GM21515 (cell line): ENCODE measurements at regions not wholly inside any gene's neighbourhood (a gene's known extent, or its start where the extent isn't known, plus 50 kb on each side); places are given as distances from the start of the nearest gene placed in this dataset.
"Not testable (repeated sequence)": the region's sequence is repeated elsewhere in the genome, so short reads cannot be mapped to it uniquely, and the experiment has no call there.

Experiments
- ATAC-seq: cut with Tn5 transposase; IDR thresholded peaks from one replicate; pipeline ENCODE4 v1.9.1; 2021; ENCODE audit not compliant: unreplicated experiment

- ATAC-seq, result no peak
These were observed 153.7 kb upstream of the SFSWAP start for GRCh38 chr12:131557078-131557709.

GRCh38 chr12:131559517-131560516 is 151.1 kb upstream of the SFSWAP start:
- no peak for ATAC-seq

GRCh38 chr12:131561051-131561450 is 149.8 kb upstream of the SFSWAP start:
- no peak for ATAC-seq

- no peak for ATAC-seq
These were observed 148.8 kb upstream of the SFSWAP start for GRCh38 chr12:131561891-131562684.

DNA sequence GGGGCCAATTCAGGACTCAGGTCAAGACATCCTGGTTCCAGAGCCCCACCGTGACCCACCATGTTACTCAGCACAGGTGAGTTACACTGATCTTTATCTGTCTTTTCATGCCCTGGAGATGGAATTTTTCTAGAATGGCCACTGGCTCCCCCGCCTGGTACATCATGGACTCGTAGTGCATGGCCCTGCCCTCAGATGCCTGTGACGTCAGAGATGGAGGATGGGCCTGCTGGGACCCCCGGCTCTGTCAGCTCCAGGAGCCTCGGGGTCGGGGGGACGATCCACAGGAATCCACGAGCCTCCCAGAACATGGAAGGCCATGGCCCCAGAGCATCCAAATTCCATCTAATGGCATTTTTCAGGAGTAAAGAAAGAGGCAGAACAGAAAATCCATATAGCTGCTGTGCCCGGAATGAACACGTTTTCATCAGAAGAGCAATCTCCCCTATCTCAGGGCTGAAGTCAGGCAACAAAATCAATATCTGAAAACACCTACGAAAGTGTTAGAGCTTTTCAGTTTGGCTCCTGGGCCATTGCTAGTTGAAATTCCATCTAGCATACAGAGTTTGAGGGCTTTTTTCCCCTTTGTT is 146.7 kb upstream of the SFSWAP start:
- ATAC-seq, result not testable (repeated sequence)

DNA sequence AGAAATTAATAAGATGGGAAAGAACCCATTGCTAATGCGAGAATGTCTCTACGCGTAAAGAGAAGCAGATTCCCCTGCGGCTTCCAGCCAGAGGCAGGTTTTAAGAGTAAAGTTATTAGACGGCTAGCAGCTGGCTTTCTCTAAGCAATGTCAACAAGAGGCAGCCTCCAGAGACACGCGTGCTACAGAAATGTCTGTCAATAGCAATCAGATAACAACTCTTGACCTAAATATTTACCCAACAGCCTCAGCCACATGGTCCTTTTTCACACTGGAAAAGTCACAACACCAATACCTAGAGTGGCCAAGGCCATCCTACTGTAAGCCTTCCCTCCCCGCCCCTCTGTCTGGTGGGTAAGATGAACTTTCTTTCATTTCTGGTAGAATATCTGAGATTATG is 146.0 kb upstream of the SFSWAP start:
- ATAC-seq, result no peak

GRCh38 chr12:131565267-131566015 is 145.4 kb upstream of the SFSWAP start:
- no peak for ATAC-seq

GRCh38 chr12:131568336-131568735 is 142.6 kb upstream of the SFSWAP start:
- ATAC-seq, result no peak

DNA sequence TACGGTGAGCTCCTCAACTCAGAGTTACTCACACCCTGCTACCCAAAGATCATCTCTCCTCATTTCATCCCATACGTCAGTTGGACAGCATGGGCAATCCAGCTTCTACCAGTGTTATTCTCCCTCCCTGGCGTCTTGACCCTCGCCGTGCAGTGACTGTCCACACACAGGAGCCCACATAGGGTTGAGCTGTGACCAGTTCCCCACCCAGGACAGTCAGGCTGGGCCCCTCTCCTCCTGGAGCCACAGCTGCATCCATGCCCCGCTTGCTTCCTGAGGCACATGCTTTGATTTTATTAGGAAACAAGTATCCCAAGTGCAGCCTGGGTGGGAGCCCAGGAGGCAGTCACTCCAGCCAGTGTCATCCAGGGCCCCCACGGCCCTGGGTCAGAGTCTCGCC is 140.3 kb upstream of the SFSWAP start:
- no peak for ATAC-seq

- no peak for ATAC-seq
These were observed 139.1 kb upstream of the SFSWAP start for GRCh38 chr12:131571827-131572226.

DNA sequence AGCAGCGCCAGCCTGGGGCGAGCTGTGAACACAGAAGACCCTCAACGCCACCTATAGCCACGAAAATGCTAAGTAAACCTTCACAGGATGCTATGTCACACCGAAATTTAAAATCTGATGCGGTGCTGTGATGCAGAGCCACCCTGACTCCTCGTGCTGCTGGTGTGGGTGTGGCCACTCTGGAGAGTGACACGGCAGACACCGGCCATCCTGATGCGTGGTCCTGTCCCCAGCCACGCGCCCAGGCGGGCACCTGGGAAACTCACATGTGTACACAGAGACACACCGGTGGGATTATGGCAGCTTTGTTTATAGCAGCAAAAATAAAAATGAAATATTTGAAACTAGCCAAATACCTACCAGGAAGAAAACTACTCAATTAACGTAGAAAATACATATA is 138.3 kb upstream of the SFSWAP start:
- no peak for ATAC-seq

DNA sequence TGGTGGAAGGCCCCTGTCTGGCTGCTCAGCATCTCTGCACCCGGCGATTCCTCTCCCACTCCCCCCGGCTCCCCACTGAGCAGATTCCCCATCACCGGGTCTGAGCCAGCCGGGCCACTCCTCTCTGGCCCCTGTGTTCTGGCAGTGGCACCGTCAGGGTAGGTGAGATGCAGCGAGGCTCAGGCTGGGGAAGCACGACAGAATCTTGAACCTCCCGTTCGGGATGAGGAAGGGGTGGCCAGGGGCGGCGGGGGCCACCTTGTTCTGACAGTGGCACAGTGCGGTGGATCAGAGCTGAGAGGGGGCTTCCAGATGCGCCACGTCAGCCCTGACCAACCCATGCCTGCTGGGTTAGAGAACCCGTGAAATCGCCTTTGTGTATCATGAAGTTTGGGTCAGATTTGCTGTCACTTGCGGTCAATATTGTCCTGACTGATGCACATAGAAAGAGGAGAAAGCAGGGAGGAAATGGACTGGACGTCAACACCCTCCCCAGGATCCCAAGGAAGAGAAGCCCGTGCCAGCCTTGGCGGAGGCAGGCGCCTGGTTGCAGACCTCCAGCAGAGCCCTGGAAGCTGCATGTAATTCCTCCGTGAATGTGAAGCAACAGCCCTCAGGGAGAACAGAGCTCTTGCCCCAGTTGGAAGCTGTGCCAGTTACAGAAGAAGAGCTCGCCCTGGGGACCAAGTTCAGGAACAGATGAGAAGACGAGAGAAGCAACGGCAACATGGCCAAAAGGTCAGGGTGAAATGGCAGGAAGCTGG is 137.1 kb upstream of the SFSWAP start:
- ATAC-seq, result no peak

DNA sequence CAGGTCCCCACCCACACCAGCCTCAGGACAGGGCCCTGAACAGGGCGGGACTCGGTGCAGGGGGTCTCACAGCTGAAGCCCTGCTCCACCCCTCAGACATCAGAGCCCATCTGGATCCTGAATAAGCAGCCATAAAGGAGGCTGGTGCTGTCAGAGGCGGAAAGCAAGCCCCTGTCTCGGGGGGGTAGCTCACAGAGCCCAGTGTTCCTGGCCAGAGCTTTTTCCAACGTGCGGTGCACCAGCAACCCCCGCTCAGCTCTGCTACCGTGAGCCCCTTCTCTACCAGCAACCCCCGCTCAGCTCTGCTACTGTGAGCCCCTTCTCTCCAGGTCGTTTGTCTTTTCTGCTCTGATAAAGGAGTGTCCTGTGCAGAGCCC is 136.5 kb upstream of the SFSWAP start:
- ATAC-seq, result no peak

- no peak for ATAC-seq
These were observed 135.5 kb upstream of the SFSWAP start for GRCh38 chr12:131575371-131575770.

- not testable (repeated sequence) for ATAC-seq
These were observed 134.2 kb upstream of the SFSWAP start for GRCh38 chr12:131576734-131577133.

- ATAC-seq, result no peak
These were observed 133.1 kb upstream of the SFSWAP start for GRCh38 chr12:131577766-131578165.

DNA sequence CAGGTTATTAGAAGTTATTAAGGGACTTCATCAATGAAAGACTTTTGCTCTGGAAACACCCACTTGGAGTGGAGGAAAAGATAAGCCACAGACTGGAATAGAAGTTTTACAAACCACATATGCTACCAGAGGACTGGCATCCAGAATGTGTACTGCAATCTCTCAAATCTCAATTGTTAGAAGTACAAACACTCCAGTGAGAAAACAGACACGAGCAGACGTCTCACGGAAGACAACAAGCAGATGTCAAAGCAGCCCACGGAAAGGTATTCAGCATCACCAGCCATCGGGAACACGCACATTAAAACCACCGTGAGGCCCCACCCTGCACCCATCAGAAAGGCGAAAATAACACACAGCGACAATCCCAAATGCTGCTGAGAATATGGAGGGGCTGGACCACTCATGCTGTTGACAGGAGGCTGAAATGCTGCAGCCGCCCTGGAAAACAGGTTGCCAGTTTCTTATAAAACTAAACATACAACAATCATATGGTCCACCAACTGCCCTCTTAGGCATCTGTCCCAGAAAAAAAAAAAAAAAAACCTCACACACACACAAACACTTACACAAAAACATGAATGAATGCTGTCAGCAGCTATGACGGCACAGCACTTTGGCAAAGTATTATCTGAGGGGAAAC is 131.9 kb upstream of the SFSWAP start:
- ATAC-seq, result no peak

GRCh38 chr12:131583090-131583712 is 127.7 kb upstream of the SFSWAP start:
- no peak for ATAC-seq

DNA sequence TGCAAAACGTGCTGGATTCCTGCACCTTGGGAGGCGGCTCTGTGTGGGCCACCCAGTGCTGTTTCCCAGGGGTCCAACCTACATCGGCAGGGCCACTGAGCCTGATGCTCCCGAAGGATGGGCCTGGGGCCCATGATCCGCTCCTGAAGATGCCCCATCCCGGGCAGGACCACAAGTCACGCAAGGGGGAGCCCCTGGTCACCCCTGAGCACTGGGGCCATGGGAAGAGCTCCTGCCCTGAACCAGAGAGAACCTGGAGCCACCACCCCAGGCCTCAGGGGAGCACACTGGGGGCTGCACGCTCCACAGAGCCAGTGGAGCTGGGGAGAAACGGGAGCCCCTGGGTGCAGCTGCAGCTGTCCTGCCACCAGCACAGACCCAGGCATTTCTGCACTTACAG is 124.6 kb upstream of the SFSWAP start:
- ATAC-seq, result no peak
